ENCODE measurements at regions not wholly inside any gene's neighbourhood (a gene's known extent, or its start where the extent isn't known, plus 50 kb on each side); places are given as distances from the start of the nearest gene placed in this dataset.

- no peak overlapping the region for H3K23ac ChIP-seq (ENCODE audit: insufficient read length, low read depth, low read length)
- Mint-ChIP-seq H3K4me3 (no peak overlapping the region), H3K9me3 (peaks cover 4 to 8% of the 10 kb centered on the region in 2 experiments; a peak in 3 of 5 replicates), H3K36me3 (ENCODE audit: insufficient read depth in 1 of 3, low read depth in 3 of 3) (peaks cover 0 to 13% (median 0%) of the 10 kb centered on the region in 3 experiments; a peak in 2 of 7 replicates), H3K27me3 (ENCODE audit: low read depth) (no peaks in the 10 kb centered on the region), H3K27ac (peak overlapping the region in 1 of 3 experiments; percentile 87; a peak in 2 of 7 replicates), H3K4me1 (peaks cover 16 to 24% of the 10 kb centered on the region in 2 experiments)
- no peak overlapping the region for H3K27ac ChIP-seq (ENCODE audit: insufficient read length, low read depth, low read length)
- no peaks in the 10 kb centered on the region for H3K9me3 ChIP-seq (ENCODE audit: control insufficient read depth, low read depth, low read length)
- DNase-seq = no peak
- H4K8ac ChIP-seq (replicated peaks; ENCODE audit: insufficient read length, low read depth, low read length) = no peak overlapping the region
- H4K5ac ChIP-seq (ENCODE audit: insufficient read length, low read depth, low read length) = no peak overlapping the region
- H3K79me2 ChIP-seq (ENCODE audit: insufficient read depth, low read length) = no peaks in the 10 kb centered on the region
- H2BK15ac ChIP-seq (ENCODE audit: low read depth, low read length) = no peak overlapping the region
- H4K91ac ChIP-seq (ENCODE audit: insufficient read length, low read depth, low read length) = no peak overlapping the region
- H3K79me1 ChIP-seq (ENCODE audit: insufficient read depth, low read depth, low read length, poor library complexity, severe bottlenecking) = no peaks in the 10 kb centered on the region
- H3K18ac ChIP-seq (ENCODE audit: insufficient read length, low read depth, low read length) = no peak overlapping the region
- no peak overlapping the region for H3K9ac ChIP-seq (ENCODE audit: extremely low read depth, insufficient read length, low read length)
- no peak overlapping the region for H2BK120ac ChIP-seq (ENCODE audit: low read depth, low read length, poor library complexity, severe bottlenecking)
- no peak overlapping the region for H2BK12ac ChIP-seq (ENCODE audit: insufficient read length, low read depth, low read length)
- no peaks in the 10 kb centered on the region for H3K23me2 ChIP-seq (ENCODE audit: insufficient read length, low read depth, low read length, poor library complexity, severe bottlenecking)
- TF ChIP-seq CTCF (conservative IDR thresholded peaks at IDR 0.05) = no peak
- H4K20me1 ChIP-seq (ENCODE audit: control insufficient read depth, insufficient read depth, insufficient read length) = no peaks in the 10 kb centered on the region
- no peak overlapping the region for H2BK5ac ChIP-seq (ENCODE audit: insufficient read length, low read length)
- no peak overlapping the region for H2AFZ ChIP-seq (ENCODE audit: low read length)
- no peak overlapping the region for H3K14ac ChIP-seq (ENCODE audit: insufficient read depth, low read length)
- H2AK5ac ChIP-seq (ENCODE audit: insufficient read length, low read length) = no peak overlapping the region
- H3K56ac ChIP-seq (ENCODE audit: insufficient read length, low read depth, low read length) = no peak overlapping the region
- H3K4me2 ChIP-seq (ENCODE audit: insufficient read depth, insufficient read length, low read length) = no peak overlapping the region
- no peaks in the 10 kb centered on the region; the same call in 1 of the 2 replicates for H3K4me1 ChIP-seq (ENCODE audit: insufficient read depth, low read length)
- H3K27me3 ChIP-seq (ENCODE audit: insufficient read depth, low read length) = no peaks in the 10 kb centered on the region
- no peak overlapping the region for H3K4ac ChIP-seq (ENCODE audit: low read depth, low read length)
- no peak overlapping the region for H2BK20ac ChIP-seq (ENCODE audit: low read depth, low read length, poor library complexity, severe bottlenecking)
- H3T11ph ChIP-seq (ENCODE audit: low read length) = no peak overlapping the region
- no CpG with 5 or more reads among the region's 4 CpGs for WGBS (ENCODE audit: extremely low coverage, insufficient read length, low lambda C conversion rate)
Observed at GRCh38 chr10:107899502-107900062, 735.1 kb upstream of the SORCS1 start.

Measured in H9 (cell line).